ENCODE measurements at regions not wholly inside any gene's neighbourhood (a gene's known extent, or its start where the extent isn't known, plus 50 kb on each side); places are given as distances from the start of the nearest gene placed in this dataset.
"Not testable (repeated sequence)": the region's sequence is repeated elsewhere in the genome, so short reads cannot be mapped to it uniquely, and the experiment has no call there.

GRCh38 chrX:2572740-2573139 is 72.0 kb upstream of the DHRSX start:
- no peak for DNase-seq (ENCODE audit: low read depth)

- DNase-seq (ENCODE audit: low read depth): no peak
Observed at GRCh38 chrX:2568125-2568524, 67.3 kb upstream of the DHRSX start.

GRCh38 chrX:2566055-2566454 is 65.3 kb upstream of the DHRSX start:
- DNase-seq (ENCODE audit: low read depth): no peak

GRCh38 chrX:2561456-2561855 is 60.7 kb upstream of the DHRSX start:
- no peak for DNase-seq (ENCODE audit: low read depth)

- no peak for DNase-seq (ENCODE audit: low read depth)
Observed at GRCh38 chrX:2559124-2559523, 58.3 kb upstream of the DHRSX start.

GRCh38 chrX:2554891-2555290 is 54.1 kb upstream of the DHRSX start:
- no peak for DNase-seq (ENCODE audit: low read depth)

GRCh38 chrX:2554066-2554465 is 53.3 kb upstream of the DHRSX start:
- DNase-seq (ENCODE audit: low read depth): not testable (repeated sequence)

GRCh38 chrX:2552621-2553201 is 51.9 kb upstream of the DHRSX start:
- DNase-seq (ENCODE audit: low read depth): no peak

- no peak for DNase-seq (ENCODE audit: low read depth)
Observed at GRCh38 chrX:2550328-2551020, 49.7 kb upstream of the DHRSX start.
